ENCODE measurements at regions not wholly inside any gene's neighbourhood (a gene's known extent, or its start where the extent isn't known, plus 50 kb on each side); places are given as distances from the start of the nearest gene placed in this dataset.

- TF ChIP-seq CTCF (IDR thresholded peaks at IDR 0.05) (no peak), POLR2A (IDR thresholded peaks at IDR 0.05) (no peak)
Observed at GRCh38 chr15:83356501-83357399, 72.3 kb upstream of the BNC1 start.

All from stomach (tissue), 4 donors.